ACC112 (cell line): ENCODE measurements at regions not wholly inside any gene's neighbourhood (a gene's known extent, or its start where the extent isn't known, plus 50 kb on each side); places are given as distances from the start of the nearest gene placed in this dataset.

ENCODE experiments used
- H2AFZ ChIP-seq: fragments of 200-600 bp; sonication (generic); one replicate; pipeline ENCODE4 v1.6.0; 2017; ENCODE audit warnings: antibody characterized with exemption, low read length; ENCODE audit not compliant: unreplicated experiment
- H3K27ac ChIP-seq: fragments of 200-600 bp; sonication (generic); 2 replicates; pipeline ENCODE4 v1.5.1; 2014; ENCODE audit warnings: low read depth, mild to moderate bottlenecking, antibody characterized with exemption, low read length, moderate library complexity
- H3K27me3 ChIP-seq: fragments of 200-600 bp; sonication (generic); 2 replicates; pipeline ENCODE4 v1.6.1; 2014; ENCODE audit warnings: mild to moderate bottlenecking, antibody characterized with exemption, low read length, moderate library complexity, mixed read lengths; ENCODE audit not compliant: insufficient read depth
- H3K36me3 ChIP-seq: fragments of 200-600 bp; sonication (generic); 2 replicates; pipeline ENCODE4 v1.6.1; 2016; ENCODE audit warnings: mild to moderate bottlenecking, antibody characterized with exemption, low read length, moderate library complexity, mixed read lengths; ENCODE audit not compliant: insufficient read depth
- H3K4me1 ChIP-seq: fragments of 200-600 bp; sonication (generic); one replicate; pipeline ENCODE4 v1.6.1; 2016; ENCODE audit warnings: low read length, mixed read lengths; ENCODE audit not compliant: insufficient read depth, unreplicated experiment, control insufficient read depth
- H3K4me3 ChIP-seq: fragments of 200-600 bp; sonication (generic); 2 replicates; pipeline ENCODE4 v1.5.1; 2014; ENCODE audit warnings: mild to moderate bottlenecking, low read depth, low read length
- H3K79me2 ChIP-seq: fragments of 200-600 bp; sonication (generic); one replicate; pipeline ENCODE4 v1.6.0; 2016; ENCODE audit warnings: low read length; ENCODE audit not compliant: control insufficient read depth, unreplicated experiment, insufficient read depth

GRCh38 chrX:87813566-87813965 lies 296.0 kb downstream of the KLHL4 start:
- no peaks in the 10 kb centered on the region for H3K4me1 ChIP-seq
- H3K27ac ChIP-seq: no peak overlapping the region
- no peak overlapping the region for H3K4me3 ChIP-seq
- no peaks in the 10 kb centered on the region for H3K27me3 ChIP-seq
- no peaks in the 10 kb centered on the region for H3K36me3 ChIP-seq
- no peak overlapping the region for H2AFZ ChIP-seq
- H3K79me2 ChIP-seq: no peaks in the 10 kb centered on the region

GRCh38 chrX:87846956-87847355 lies 329.4 kb downstream of the KLHL4 start:
- Histone ChIP-seq H3K27ac (no peak overlapping the region), H3K79me2 (no peaks in the 10 kb centered on the region), H3K4me1 (no peaks in the 10 kb centered on the region), H3K4me3 (no peak overlapping the region), H3K27me3 (no peaks in the 10 kb centered on the region), H3K36me3 (no peaks in the 10 kb centered on the region), H2AFZ (no peak overlapping the region)

GRCh38 chrX:87873347-87873941 lies 355.8 kb downstream of the KLHL4 start:
- Histone ChIP-seq H3K4me3 (no peak overlapping the region), H3K27me3 (no peaks in the 10 kb centered on the region), H3K79me2 (no peaks in the 10 kb centered on the region), H2AFZ (no peak overlapping the region), H3K36me3 (no peaks in the 10 kb centered on the region), H3K27ac (no peak overlapping the region), H3K4me1 (no peaks in the 10 kb centered on the region)

GRCh38 chrX:87874043-87874442 lies 356.4 kb downstream of the KLHL4 start:
- Histone ChIP-seq H3K27ac (no peak overlapping the region), H3K36me3 (no peaks in the 10 kb centered on the region), H3K79me2 (no peaks in the 10 kb centered on the region), H3K4me1 (no peaks in the 10 kb centered on the region), H3K27me3 (no peaks in the 10 kb centered on the region), H2AFZ (no peak overlapping the region), H3K4me3 (no peak overlapping the region)

GRCh38 chrX:87878926-87879325 lies 361.3 kb downstream of the KLHL4 start:
- Histone ChIP-seq H3K27me3 (no peaks in the 10 kb centered on the region), H3K79me2 (no peaks in the 10 kb centered on the region), H3K4me1 (no peaks in the 10 kb centered on the region), H3K4me3 (no peak overlapping the region), H3K27ac (no peak overlapping the region), H3K36me3 (no peaks in the 10 kb centered on the region), H2AFZ (no peak overlapping the region)

GRCh38 chrX:87890437-87890836 lies 372.8 kb downstream of the KLHL4 start:
- H3K27ac ChIP-seq: no peak overlapping the region
- H3K79me2 ChIP-seq: no peaks in the 10 kb centered on the region
- H3K27me3 ChIP-seq: no peaks in the 10 kb centered on the region
- no peaks in the 10 kb centered on the region for H3K36me3 ChIP-seq
- no peak overlapping the region for H3K4me3 ChIP-seq
- no peak overlapping the region for H2AFZ ChIP-seq
- H3K4me1 ChIP-seq: no peaks in the 10 kb centered on the region

GRCh38 chrX:87895421-87895820 lies 377.8 kb downstream of the KLHL4 start:
- H3K4me3 ChIP-seq: no peak overlapping the region
- no peaks in the 10 kb centered on the region for H3K4me1 ChIP-seq
- no peak overlapping the region for H2AFZ ChIP-seq
- no peaks in the 10 kb centered on the region for H3K27me3 ChIP-seq
- H3K27ac ChIP-seq: no peak overlapping the region
- no peaks in the 10 kb centered on the region for H3K79me2 ChIP-seq
- H3K36me3 ChIP-seq: no peaks in the 10 kb centered on the region

GRCh38 chrX:87896057-87896456 lies 378.5 kb downstream of the KLHL4 start:
- H3K27me3 ChIP-seq: no peaks in the 10 kb centered on the region
- no peak overlapping the region for H3K4me3 ChIP-seq
- no peaks in the 10 kb centered on the region for H3K36me3 ChIP-seq

GRCh38 chrX:87900320-87900908 lies 382.8 kb downstream of the KLHL4 start:
- no peak overlapping the region for H2AFZ ChIP-seq

More at GRCh38 chrX:87896057-87896456, 378.5 kb downstream of the KLHL4 start:
- no peaks in the 10 kb centered on the region for H3K79me2 ChIP-seq
- H3K27ac ChIP-seq: no peak overlapping the region
- no peaks in the 10 kb centered on the region for H3K4me1 ChIP-seq
- H2AFZ ChIP-seq: no peak overlapping the region

GRCh38 chrX:87901060-87901459 lies 383.5 kb downstream of the KLHL4 start:
- Histone ChIP-seq H3K4me1 (no peaks in the 10 kb centered on the region), H3K27ac (no peak overlapping the region), H3K27me3 (no peaks in the 10 kb centered on the region), H3K36me3 (no peaks in the 10 kb centered on the region), H3K4me3 (peak overlapping the region; percentile 53; the same call in 1 of the 2 replicates), H2AFZ (no peak overlapping the region), H3K79me2 (no peaks in the 10 kb centered on the region)

More at GRCh38 chrX:87900320-87900908, 382.8 kb downstream of the KLHL4 start:
- H3K79me2 ChIP-seq: no peaks in the 10 kb centered on the region
- no peak overlapping the region for H3K27ac ChIP-seq
- no peaks in the 10 kb centered on the region for H3K36me3 ChIP-seq
- H3K4me3 ChIP-seq: peak overlapping the region; percentile 53; the same call in 1 of the 2 replicates
- H3K27me3 ChIP-seq: no peaks in the 10 kb centered on the region
- H3K4me1 ChIP-seq: no peaks in the 10 kb centered on the region

GRCh38 chrX:87914726-87915125 lies 397.1 kb downstream of the KLHL4 start:
- no peaks in the 10 kb centered on the region for H3K36me3 ChIP-seq
- no peaks in the 10 kb centered on the region for H3K27me3 ChIP-seq
- no peaks in the 10 kb centered on the region for H3K4me1 ChIP-seq
- H3K4me3 ChIP-seq: no peak overlapping the region
- H3K27ac ChIP-seq: no peak overlapping the region
- no peak overlapping the region for H2AFZ ChIP-seq
- H3K79me2 ChIP-seq: no peaks in the 10 kb centered on the region
